ENCODE measurements at regions not wholly inside any gene's neighbourhood (a gene's known extent, or its start where the extent isn't known, plus 50 kb on each side); places are given as distances from the start of the nearest gene placed in this dataset.
"Not testable (repeated sequence)": the region's sequence is repeated elsewhere in the genome, so short reads cannot be mapped to it uniquely, and the experiment has no call there.

DNA sequence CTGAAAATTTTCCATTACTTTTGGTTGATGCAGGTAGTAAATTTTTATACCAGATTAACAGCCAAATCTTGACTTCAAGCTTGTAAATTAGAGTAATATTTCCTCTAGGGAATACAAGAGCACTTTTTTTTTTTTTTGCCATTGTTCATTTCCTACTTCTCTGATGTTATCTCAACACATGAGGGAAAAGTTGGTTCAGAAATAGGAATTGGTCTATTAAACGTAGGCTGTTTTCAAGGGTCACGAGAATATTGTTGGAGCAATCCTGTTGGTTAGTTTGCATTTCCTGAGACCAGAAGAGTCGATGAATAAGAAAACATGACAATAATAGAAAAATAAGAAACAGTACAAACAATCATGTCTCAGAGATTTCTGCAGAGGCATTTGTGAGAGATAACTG lies 453.9 kb upstream of the CCDC179 start:
- TF ChIP-seq, protein P1, sequence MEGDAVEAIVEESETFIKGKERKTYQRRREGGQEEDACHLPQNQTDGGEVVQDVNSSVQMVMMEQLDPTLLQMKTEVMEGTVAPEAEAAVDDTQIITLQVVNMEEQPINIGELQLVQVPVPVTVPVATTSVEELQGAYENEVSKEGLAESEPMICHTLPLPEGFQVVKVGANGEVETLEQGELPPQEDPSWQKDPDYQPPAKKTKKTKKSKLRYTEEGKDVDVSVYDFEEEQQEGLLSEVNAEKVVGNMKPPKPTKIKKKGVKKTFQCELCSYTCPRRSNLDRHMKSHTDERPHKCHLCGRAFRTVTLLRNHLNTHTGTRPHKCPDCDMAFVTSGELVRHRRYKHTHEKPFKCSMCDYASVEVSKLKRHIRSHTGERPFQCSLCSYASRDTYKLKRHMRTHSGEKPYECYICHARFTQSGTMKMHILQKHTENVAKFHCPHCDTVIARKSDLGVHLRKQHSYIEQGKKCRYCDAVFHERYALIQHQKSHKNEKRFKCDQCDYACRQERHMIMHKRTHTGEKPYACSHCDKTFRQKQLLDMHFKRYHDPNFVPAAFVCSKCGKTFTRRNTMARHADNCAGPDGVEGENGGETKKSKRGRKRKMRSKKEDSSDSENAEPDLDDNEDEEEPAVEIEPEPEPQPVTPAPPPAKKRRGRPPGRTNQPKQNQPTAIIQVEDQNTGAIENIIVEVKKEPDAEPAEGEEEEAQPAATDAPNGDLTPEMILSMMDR (IDR thresholded peaks at IDR 0.05), result no peak
- DNase-seq (ENCODE audit: low spot score), result no peak
- no peak overlapping the region for H3K27ac ChIP-seq
- H3K4me3 ChIP-seq, result no peak overlapping the region

DNA sequence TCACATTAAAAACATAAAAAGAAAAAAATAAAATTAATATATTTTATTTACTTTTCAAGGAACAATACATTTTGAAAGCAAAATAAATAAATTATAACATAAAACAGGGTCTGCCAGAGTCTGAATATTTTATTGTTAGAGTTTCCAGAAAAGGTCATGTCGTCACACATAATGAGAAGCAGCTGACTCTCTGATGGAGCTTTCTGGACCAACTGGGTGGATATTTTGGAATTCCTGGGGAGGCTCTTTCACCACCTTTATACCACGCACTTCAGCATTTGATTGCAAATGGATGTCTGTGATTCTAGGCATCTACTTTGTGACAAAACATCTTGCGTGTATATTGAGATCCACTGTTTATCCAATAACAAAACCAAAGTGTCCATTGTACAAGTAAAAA lies 455.0 kb upstream of the CCDC179 start:
- TF ChIP-seq, protein P1 (IDR thresholded peaks at IDR 0.05), result no peak
- DNase-seq (ENCODE audit: low spot score), result no peak
- Histone ChIP-seq H3K4me3 (no peak overlapping the region), H3K27ac (no peak overlapping the region)

DNA sequence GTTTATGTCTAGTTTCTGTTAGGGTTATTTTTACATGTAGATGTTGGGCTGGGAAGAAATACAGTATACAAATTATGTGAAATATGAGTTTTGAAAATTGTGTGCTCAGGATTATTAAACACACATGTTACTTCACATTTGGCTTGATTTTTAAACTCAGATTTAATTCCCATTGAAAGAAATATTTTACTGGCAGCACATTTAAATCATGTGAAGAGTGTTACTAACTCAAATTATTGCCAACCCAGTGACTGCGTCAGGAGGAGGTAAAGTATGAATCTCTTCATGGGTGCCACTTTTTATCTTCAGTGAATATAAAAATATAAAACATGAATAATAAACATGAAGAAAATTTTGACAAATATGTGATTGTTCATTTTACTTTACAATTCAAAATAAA lies 457.5 kb upstream of the CCDC179 start:
- TF ChIP-seq, protein P1 (IDR thresholded peaks at IDR 0.05), result no peak
- Histone ChIP-seq H3K4me3 (no peak overlapping the region), H3K27ac (no peak overlapping the region)
- no peak for DNase-seq (ENCODE audit: low spot score)

DNA sequence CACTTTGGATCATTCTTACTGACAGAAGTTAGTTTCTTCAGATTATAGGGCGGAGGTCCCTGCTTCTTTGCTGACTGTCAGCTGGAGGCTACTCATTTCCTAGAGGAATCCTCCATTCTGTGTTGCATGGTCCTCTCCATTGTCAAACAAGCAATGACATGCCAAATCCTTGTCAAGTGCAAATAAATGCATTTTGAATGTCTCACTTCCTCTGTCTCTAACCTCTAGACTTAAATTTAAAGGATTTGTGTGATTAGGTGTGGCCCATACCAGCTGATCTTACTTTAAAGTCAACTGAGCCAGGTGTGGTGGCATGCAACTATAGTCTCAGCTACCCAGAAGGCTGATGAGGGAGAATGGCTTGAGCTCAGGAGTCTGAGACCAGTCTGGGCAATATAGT lies 458.4 kb upstream of the CCDC179 start:
- no peak for DNase-seq (ENCODE audit: low spot score)
- H3K4me3 ChIP-seq, result no peak overlapping the region
- TF ChIP-seq, protein P1 (IDR thresholded peaks at IDR 0.05), result no peak
- no peak overlapping the region for H3K27ac ChIP-seq

DNA sequence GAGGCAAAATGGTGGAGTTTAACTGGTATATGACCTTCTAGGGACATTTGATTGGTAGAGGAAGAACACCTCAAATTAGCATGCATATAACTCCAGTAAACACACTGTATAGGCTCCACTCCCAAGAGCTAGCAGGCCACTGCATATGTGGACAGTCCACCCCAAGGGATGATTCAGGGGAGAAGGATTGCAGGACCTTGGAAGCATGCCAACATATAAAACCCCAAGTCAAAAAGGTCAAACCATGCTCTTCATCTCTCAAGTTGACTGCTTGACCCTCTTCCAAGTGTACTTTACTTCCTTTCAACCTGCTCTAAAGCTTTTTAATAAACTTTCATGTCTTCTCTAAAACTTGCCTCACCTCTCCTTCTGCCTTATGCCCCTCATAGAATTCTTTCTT lies 459.9 kb upstream of the CCDC179 start:
- TF ChIP-seq, protein P1 (IDR thresholded peaks at IDR 0.05), result no peak
- no peak overlapping the region for H3K27ac ChIP-seq
- no peak overlapping the region for H3K4me3 ChIP-seq
- DNase-seq (ENCODE audit: low spot score), result no peak

DNA sequence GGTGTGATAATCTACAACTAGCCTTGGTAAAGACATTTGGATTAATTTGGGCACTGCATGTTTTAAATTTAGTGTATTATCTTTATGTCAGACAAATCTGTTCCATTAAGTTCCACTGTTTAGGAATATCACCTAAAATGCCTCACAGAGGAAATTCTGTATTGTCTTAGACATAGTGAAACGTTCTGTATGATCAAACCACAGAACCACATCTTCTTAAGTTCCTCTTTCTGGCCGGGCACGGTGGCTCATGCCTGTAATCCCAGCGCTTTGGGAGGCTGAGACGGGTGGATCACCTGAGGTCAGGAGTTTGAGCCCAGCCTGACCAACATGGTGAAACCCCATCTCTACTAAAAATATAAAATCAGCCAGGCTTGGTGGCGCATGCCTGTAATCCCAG lies 475.3 kb upstream of the CCDC179 start:
- not testable (repeated sequence) for H3K4me3 ChIP-seq; H3K27ac ChIP-seq; DNase-seq (ENCODE audit: low spot score)

DNA sequence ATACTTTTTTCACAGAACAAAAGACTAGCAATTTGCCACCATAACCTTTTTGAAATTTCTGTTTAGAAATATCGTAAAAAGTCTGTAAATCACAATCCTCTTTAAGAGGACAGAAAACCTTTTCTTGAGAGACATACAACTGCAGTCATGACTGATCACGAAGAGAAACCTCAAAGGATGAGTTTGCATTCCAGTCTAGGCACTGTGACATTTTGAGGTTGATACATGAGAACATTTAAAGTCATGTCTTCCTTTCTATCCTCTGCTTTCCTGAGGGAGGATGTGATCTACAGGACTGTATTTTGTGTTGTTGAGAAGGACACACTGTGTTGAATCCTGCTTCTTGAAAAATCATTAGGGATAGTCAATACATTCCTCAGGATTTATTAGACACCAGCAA lies 476.7 kb upstream of the CCDC179 start:
- no peak for DNase-seq (ENCODE audit: low spot score)
- no peak overlapping the region for H3K4me3 ChIP-seq
- TF ChIP-seq, protein P1 (IDR thresholded peaks at IDR 0.05), result no peak
- no peak overlapping the region for H3K27ac ChIP-seq

DNA sequence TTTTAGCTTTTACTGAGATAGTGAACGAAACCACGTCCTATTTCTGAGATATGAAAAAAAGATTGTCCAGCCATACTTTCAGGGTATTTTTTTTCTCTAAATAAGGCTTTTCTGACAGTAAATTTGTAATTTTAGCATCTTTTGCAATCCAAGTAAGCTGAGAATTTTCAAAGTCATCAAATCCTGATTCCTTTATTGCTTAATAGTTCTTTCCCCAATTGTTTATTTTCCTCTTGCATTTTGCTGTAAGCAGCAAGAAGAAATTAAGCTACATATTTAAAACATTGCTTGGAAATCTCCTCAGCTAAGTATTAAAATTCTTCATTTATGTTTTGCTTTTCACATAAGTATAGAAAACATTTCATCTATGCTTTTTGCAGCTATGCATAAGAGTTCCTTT lies 493.3 kb upstream of the CCDC179 start:
- TF ChIP-seq, protein P1 (IDR thresholded peaks at IDR 0.05), result no peak
- H3K27ac ChIP-seq, result no peak overlapping the region
- no peak for DNase-seq (ENCODE audit: low spot score)
- H3K4me3 ChIP-seq, result no peak overlapping the region

All from coronary artery (tissue), 2 donors.